ENCODE measurements at regions not wholly inside any gene's neighbourhood (a gene's known extent, or its start where the extent isn't known, plus 50 kb on each side); places are given as distances from the start of the nearest gene placed in this dataset.

DNA sequence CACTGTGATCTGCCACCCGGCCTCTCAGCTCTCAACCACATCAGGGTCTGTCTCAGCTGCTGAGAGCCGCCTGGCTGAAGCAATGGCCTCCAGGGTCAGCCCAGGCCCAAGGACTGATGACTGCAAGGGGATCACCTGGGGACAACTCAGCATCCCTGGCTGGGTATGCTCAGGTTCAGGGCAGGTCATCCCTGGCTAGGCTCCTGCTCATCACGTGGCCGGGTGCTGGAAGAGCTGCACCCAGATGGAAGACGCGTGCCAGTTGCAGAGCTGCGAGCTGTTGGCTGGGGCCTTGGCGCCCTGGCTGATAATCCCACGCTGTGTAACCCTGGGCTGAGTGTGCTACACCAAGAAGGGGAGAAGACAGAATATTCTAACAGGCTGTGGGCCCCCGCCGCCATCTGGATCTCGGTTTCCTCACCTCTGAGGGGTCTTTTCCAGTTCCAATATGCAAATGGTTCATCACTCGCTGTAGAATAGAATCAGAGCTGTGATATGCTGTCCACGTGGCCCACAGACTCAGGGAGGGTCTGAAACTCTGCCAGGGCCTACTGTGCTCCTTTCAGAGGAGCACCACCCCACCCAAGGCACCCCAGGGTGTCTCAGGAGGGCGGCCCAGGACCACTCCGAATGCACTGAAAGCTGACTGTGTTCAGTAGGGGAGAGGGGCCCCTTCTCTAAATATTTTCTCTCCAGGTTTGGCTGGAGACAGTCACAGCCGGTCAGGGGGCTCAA is 338.8 kb downstream of the BCOR start:
- H3K4me3 ChIP-seq (ENCODE audit: low read length) = no peak overlapping the region
- no peak for TF ChIP-seq CTCF (conservative IDR thresholded peaks at IDR 0.05; ENCODE audit: low read depth, low read length)
- no peak for DNase-seq (ENCODE audit: low read depth)

- no peak for DNase-seq (ENCODE audit: low read depth)
- no peak for TF ChIP-seq CTCF (conservative IDR thresholded peaks at IDR 0.05; ENCODE audit: low read depth, low read length)
- H3K4me3 ChIP-seq (ENCODE audit: low read length) = no peak overlapping the region
Observed at GRCh38 chrX:39759526-39760224, 338.1 kb downstream of the BCOR start.

GRCh38 chrX:39760930-39761329 is 336.8 kb downstream of the BCOR start:
- no peak for TF ChIP-seq CTCF (conservative IDR thresholded peaks at IDR 0.05; ENCODE audit: low read depth, low read length)
- DNase-seq (ENCODE audit: low read depth) = no peak
- H3K4me3 ChIP-seq (ENCODE audit: low read length) = no peak overlapping the region

DNA sequence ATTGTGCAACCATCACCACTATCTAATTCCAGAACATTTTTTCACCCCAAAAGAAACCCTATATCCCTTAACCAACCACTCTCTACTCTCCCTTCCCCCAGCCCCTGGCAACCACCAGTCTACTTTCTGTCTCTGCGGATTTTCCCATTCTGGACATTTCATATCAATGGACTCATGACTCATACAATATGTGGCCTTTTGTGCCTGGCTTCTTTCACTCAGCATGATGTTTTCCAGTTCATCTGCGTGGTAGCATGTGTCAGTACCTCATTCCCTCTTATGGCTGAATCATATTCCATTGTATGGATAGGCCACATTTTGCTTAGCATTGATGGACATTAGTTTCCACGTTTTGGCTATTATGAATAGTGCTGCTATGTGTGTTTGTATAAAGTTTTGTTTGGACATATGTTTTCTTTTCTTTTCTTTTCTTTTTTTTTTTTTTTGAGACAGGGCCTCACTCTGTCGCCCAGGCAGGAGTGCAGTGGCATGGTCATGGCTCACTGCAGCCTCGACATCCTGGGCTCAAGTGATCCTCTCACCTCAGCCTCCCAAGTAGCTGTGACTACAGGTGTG is 335.4 kb downstream of the BCOR start:
- no peak overlapping the region for H3K4me3 ChIP-seq (ENCODE audit: low read length)
- peak; percentile 77 for DNase-seq (ENCODE audit: low read depth)
- TF ChIP-seq CTCF (conservative IDR thresholded peaks at IDR 0.05; ENCODE audit: low read depth, low read length) = no peak

GRCh38 chrX:39764441-39764914 is 333.3 kb downstream of the BCOR start:
- H3K4me3 ChIP-seq (ENCODE audit: low read length) = no peak overlapping the region
- TF ChIP-seq CTCF (conservative IDR thresholded peaks at IDR 0.05; ENCODE audit: low read depth, low read length) = no peak
- DNase-seq (ENCODE audit: low read depth) = no peak

DNA sequence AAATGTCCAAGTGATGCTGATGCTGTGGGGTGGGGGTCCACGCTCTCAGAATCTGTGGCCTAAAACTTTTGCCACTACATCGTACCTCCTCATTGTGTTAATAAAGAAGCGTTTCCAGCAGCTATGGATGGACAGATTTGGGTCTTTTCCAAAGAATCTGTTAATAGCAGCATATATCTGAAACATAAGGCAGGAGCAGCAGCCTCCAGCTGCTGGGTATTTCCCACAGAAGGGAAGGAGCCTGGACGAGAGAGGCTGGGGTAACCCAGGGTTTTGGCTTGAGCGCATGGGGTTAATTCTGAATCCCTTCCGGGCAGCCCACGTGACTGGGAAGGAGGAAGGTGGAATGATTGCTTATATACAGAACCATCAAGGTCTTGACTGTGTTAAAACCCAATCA is 332.4 kb downstream of the BCOR start:
- H3K4me3 ChIP-seq (ENCODE audit: low read length) = no peak overlapping the region
- no peak for TF ChIP-seq CTCF (conservative IDR thresholded peaks at IDR 0.05; ENCODE audit: low read depth, low read length)
- DNase-seq (ENCODE audit: low read depth) = no peak
